Heart left ventricle (tissue), 13 donors: ENCODE measurements at regions not wholly inside any gene's neighbourhood (a gene's known extent, or its start where the extent isn't known, plus 50 kb on each side); places are given as distances from the start of the nearest gene placed in this dataset.

Experiments
- POLR2A ChIP-seq, 2 donors: fragments of 450-650 bp; IDR thresholded peaks; one replicate each; pipeline ENCODE4 v1.6.1; 2017; ENCODE audit warnings: antibody characterized with exemption in 2 of 2, mild to moderate bottlenecking in 2 of 2, moderate library complexity in 2 of 2
- TF ChIP-seq, protein P1 (sequence below), 12 donors: fragments of 200-600 bp; sonication (generic) in 4 of 12; IDR thresholded peaks; one replicate each; pipeline versions ENCODE4 v1.5.0 to v1.8.0; 2018 to 2022; ENCODE audit warnings: antibody characterized with exemption in 12 of 12, mild to moderate bottlenecking in 5 of 12
- donor health status: ischemic (EF 13 %, LVEDD 7.1; RV severe dilation, severe dysfunction).
- donor health status: DM: no; HTN: yes; CAD: no.
- donor health status: DM: no; HTN: no; CAD: no.
- donor health status: ischemic (EF 25% LVEDD 6.9; RV normal size, moderate dysfunction).
- donor health status: ischemic (EF 25% LVEDD 5.7; RV mildly dilated, moderate dysfunction).
- donor health status: ischemic (EF 35%, LVEDD 5.7; RV mildly dilated, moderate dysfunction).
- donor health status: nonischemic (EF 11% LVEDD 7.7; RV severe dilation, severe dysfunction).
- donor health status: DM: yes; HTN: yes; CAD: no.
- donor health status: PGD.
- donor health status: ischemic (EF 29% LVEDD 5.4; RV normal size, mild dysfunction).
- donor health status: nonischemic (EF 23%, LVEDD 6.1; RV moderate dilation, normal function).

DNA sequence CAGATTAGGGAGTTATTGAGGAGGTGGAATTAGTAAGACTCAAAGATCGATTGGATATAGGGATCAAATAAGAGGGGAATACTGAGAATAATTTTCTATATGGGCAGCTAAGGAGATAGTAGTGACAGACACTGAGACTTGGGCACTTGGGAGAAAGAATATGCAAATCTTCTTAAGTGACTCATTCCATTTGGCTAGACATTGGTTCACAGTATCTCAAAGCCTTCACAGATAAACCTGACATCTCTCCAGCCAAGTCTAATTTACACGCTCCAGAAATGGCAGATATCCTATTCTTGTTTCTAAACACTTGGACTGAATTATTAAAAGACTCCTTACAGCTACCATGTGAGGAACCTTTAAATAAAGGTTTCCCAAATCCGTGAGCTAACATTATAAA, 104.6 kb upstream of the ADAMTS9 start:
- TF ChIP-seq, protein P1, sequence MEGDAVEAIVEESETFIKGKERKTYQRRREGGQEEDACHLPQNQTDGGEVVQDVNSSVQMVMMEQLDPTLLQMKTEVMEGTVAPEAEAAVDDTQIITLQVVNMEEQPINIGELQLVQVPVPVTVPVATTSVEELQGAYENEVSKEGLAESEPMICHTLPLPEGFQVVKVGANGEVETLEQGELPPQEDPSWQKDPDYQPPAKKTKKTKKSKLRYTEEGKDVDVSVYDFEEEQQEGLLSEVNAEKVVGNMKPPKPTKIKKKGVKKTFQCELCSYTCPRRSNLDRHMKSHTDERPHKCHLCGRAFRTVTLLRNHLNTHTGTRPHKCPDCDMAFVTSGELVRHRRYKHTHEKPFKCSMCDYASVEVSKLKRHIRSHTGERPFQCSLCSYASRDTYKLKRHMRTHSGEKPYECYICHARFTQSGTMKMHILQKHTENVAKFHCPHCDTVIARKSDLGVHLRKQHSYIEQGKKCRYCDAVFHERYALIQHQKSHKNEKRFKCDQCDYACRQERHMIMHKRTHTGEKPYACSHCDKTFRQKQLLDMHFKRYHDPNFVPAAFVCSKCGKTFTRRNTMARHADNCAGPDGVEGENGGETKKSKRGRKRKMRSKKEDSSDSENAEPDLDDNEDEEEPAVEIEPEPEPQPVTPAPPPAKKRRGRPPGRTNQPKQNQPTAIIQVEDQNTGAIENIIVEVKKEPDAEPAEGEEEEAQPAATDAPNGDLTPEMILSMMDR (IDR thresholded peaks at IDR 0.05): no peak
- no peak for TF ChIP-seq POLR2A (IDR thresholded peaks at IDR 0.05)
